ENCODE measurements at regions not wholly inside any gene's neighbourhood (a gene's known extent, or its start where the extent isn't known, plus 50 kb on each side); places are given as distances from the start of the nearest gene placed in this dataset.

DNA sequence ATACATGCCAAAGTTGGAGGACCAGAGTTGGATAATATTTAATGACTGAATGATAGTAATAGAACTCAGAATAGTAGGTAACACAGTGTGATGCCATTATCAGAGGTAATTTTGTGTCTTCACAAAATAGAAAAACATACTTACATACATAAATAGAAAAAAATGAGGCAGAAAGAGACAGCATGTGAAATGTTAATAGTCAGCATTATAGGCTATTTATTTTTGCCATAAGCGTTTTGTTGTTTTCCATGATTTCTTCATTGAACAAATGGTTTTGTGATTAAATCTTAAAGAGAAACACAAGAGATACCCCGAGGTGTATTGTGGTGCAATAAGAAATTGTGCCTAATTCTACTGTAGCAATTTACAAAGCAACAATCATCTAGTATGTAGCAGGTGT lies 626.3 kb downstream of the KCNJ2 start:
- Histone ChIP-seq H3K36me3 (ENCODE audit: control insufficient read depth in 2 of 3, insufficient read depth in 3 of 3, low read length in 3 of 3) (no peaks in the 10 kb centered on the region), H3K4me3 (ENCODE audit: low read length in 3 of 3) (no peak overlapping the region), H3K9me3 (ENCODE audit: control insufficient read depth in 2 of 3, insufficient read depth in 1 of 3, low read length in 3 of 3) (peaks cover 0 to 4% (median 0%) of the 10 kb centered on the region in 3 donors), H3K27me3 (ENCODE audit: control insufficient read depth, insufficient read depth, low read length) (no peaks in the 10 kb centered on the region), H3K9ac (ENCODE audit: low read length in 3 of 3) (no peak overlapping the region), H3K27ac (ENCODE audit: low read depth in 2 of 2, low read length in 2 of 2) (no peak overlapping the region), H3K4me1 (ENCODE audit: control insufficient read depth in 2 of 3, insufficient read depth in 2 of 3, low read depth in 1 of 3, low read length in 3 of 3) (no peaks in the 10 kb centered on the region)
- intact Hi-C loops (cut with DNase I): no loop called here
- DNase-seq: no peak
- FAIRE-seq: no peak
- TF ChIP-seq CTCF (IDR thresholded peaks at IDR 0.05; ENCODE audit: borderline replicate concordance, extremely low read depth, insufficient read depth): no peak

GRCh38 chr17:70796757-70797156 lies 627.4 kb downstream of the KCNJ2 start:
- H3K27ac ChIP-seq (ENCODE audit: low read depth in 2 of 2, low read length in 2 of 2): no peak overlapping the region
- peaks cover 0 to 4% (median 0%) of the 10 kb centered on the region in 3 donors for H3K9me3 ChIP-seq (ENCODE audit: control insufficient read depth in 2 of 3, insufficient read depth in 1 of 3, low read length in 3 of 3)
- DNase-seq (no peak), FAIRE-seq (no peak)
- H3K36me3 ChIP-seq (ENCODE audit: control insufficient read depth in 2 of 3, insufficient read depth in 3 of 3, low read length in 3 of 3): no peaks in the 10 kb centered on the region
- intact Hi-C loops (cut with DNase I): no loop called here
- no peaks in the 10 kb centered on the region for H3K4me1 ChIP-seq (ENCODE audit: control insufficient read depth in 2 of 3, insufficient read depth in 2 of 3, low read depth in 1 of 3, low read length in 3 of 3)
- no peak overlapping the region for H3K9ac ChIP-seq (ENCODE audit: low read length in 3 of 3)
- H3K27me3 ChIP-seq (ENCODE audit: control insufficient read depth, insufficient read depth, low read length): no peaks in the 10 kb centered on the region
- no peak overlapping the region for H3K4me3 ChIP-seq (ENCODE audit: low read length in 3 of 3)
- TF ChIP-seq CTCF (IDR thresholded peaks at IDR 0.05; ENCODE audit: borderline replicate concordance, extremely low read depth, insufficient read depth): no peak

DNA sequence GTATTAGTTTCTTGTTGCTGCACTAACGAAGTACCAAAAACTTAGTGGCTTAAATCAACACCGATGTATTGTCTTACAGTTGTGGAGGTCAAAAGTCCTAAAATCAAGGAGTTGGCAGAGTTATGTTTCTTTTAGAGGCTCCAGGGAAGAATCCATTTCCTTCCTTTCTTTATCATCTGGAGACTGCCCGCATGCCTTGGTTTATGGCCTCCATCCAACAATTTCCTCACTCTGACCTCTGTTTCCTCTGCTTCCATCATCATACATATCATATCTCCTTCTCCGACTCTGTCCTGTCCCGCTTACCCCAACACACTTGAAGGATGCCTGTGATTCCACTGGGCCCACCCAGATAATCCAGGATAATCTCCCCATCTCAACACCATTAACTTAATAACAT lies 627.8 kb downstream of the KCNJ2 start:
- Histone ChIP-seq H3K9ac (ENCODE audit: low read length in 3 of 3) (no peak overlapping the region), H3K9me3 (ENCODE audit: control insufficient read depth in 2 of 3, insufficient read depth in 1 of 3, low read length in 3 of 3) (peaks cover 0 to 4% (median 0%) of the 10 kb centered on the region in 3 donors), H3K36me3 (ENCODE audit: control insufficient read depth in 2 of 3, insufficient read depth in 3 of 3, low read length in 3 of 3) (no peaks in the 10 kb centered on the region), H3K4me3 (ENCODE audit: low read length in 3 of 3) (no peak overlapping the region), H3K27ac (ENCODE audit: low read depth in 2 of 2, low read length in 2 of 2) (no peak overlapping the region), H3K27me3 (ENCODE audit: control insufficient read depth, insufficient read depth, low read length) (no peaks in the 10 kb centered on the region), H3K4me1 (ENCODE audit: control insufficient read depth in 2 of 3, insufficient read depth in 2 of 3, low read depth in 1 of 3, low read length in 3 of 3) (no peaks in the 10 kb centered on the region)
- intact Hi-C loops (cut with DNase I): no loop called here
- FAIRE-seq (no peak), DNase-seq (no peak)
- TF ChIP-seq CTCF (IDR thresholded peaks at IDR 0.05; ENCODE audit: borderline replicate concordance, extremely low read depth, insufficient read depth): no peak

- H3K9ac ChIP-seq (ENCODE audit: low read length in 3 of 3): no peak overlapping the region
- intact Hi-C loops (cut with DNase I): no loop called here
- FAIRE-seq (no peak), DNase-seq (no peak)
- no peaks in the 10 kb centered on the region for H3K27me3 ChIP-seq (ENCODE audit: control insufficient read depth, insufficient read depth, low read length)
- H3K27ac ChIP-seq (ENCODE audit: low read depth in 2 of 2, low read length in 2 of 2): no peak overlapping the region
- no peak overlapping the region for H3K4me3 ChIP-seq (ENCODE audit: low read length in 3 of 3)
- no peak for TF ChIP-seq CTCF (IDR thresholded peaks at IDR 0.05; ENCODE audit: borderline replicate concordance, extremely low read depth, insufficient read depth)
- no peaks in the 10 kb centered on the region for H3K4me1 ChIP-seq (ENCODE audit: control insufficient read depth in 2 of 3, insufficient read depth in 2 of 3, low read depth in 1 of 3, low read length in 3 of 3)
- no peaks in the 10 kb centered on the region for H3K36me3 ChIP-seq (ENCODE audit: control insufficient read depth in 2 of 3, insufficient read depth in 3 of 3, low read length in 3 of 3)
- H3K9me3 ChIP-seq (ENCODE audit: control insufficient read depth in 2 of 3, insufficient read depth in 1 of 3, low read length in 3 of 3): no peaks in the 10 kb centered on the region
Observed at GRCh38 chr17:70804161-70804560, 634.8 kb downstream of the KCNJ2 start.

Measured in kidney (tissue), 13 donors.